ENCODE measurements at regions not wholly inside any gene's neighbourhood (a gene's known extent, or its start where the extent isn't known, plus 50 kb on each side); places are given as distances from the start of the nearest gene placed in this dataset.
A peak's percentile ranks its signal among the peaks of the same experiment; 100 is the strongest.

GRCh38 chr2:56104962-56105361 is 78.8 kb upstream of the CCDC85A start:
- DNase-seq: no peak

GRCh38 chr2:56107502-56108220 is 76.1 kb upstream of the CCDC85A start:
- DNase-seq: no peak

- no peak for DNase-seq
Observed at GRCh38 chr2:56108806-56109205, 75.0 kb upstream of the CCDC85A start.

- DNase-seq: no peak
Observed at GRCh38 chr2:56109994-56110393, 73.8 kb upstream of the CCDC85A start.

- no peak for DNase-seq
Observed at GRCh38 chr2:56113382-56113975, 70.3 kb upstream of the CCDC85A start.

GRCh38 chr2:56117764-56118163 is 66.0 kb upstream of the CCDC85A start:
- no peak for DNase-seq

- no peak for DNase-seq
Observed at GRCh38 chr2:56118474-56118873, 65.3 kb upstream of the CCDC85A start.

- DNase-seq: no peak
Observed at GRCh38 chr2:56121995-56122394, 61.8 kb upstream of the CCDC85A start.

- no peak for DNase-seq
Observed at GRCh38 chr2:56123538-56123937, 60.3 kb upstream of the CCDC85A start.

- no peak for DNase-seq
Observed at GRCh38 chr2:56127010-56127409, 56.8 kb upstream of the CCDC85A start.

GRCh38 chr2:56127463-56128152 is 56.2 kb upstream of the CCDC85A start:
- DNase-seq: no peak

- DNase-seq: no peak
Observed at GRCh38 chr2:56128235-56128634, 55.6 kb upstream of the CCDC85A start.

GRCh38 chr2:56130463-56131070 is 53.2 kb upstream of the CCDC85A start:
- peak in 1 of 2 donors; percentile 29 for DNase-seq

GRCh38 chr2:56132138-56132537 is 51.7 kb upstream of the CCDC85A start:
- peak; percentile 4 to 45 for DNase-seq

- DNase-seq: no peak
Observed at GRCh38 chr2:56133441-56133840, 50.3 kb upstream of the CCDC85A start.

- no peak for DNase-seq
Observed at GRCh38 chr2:56133931-56134629, 49.7 kb upstream of the CCDC85A start.
